Stomach smooth muscle (tissue), 2 donors: ENCODE measurements at regions not wholly inside any gene's neighbourhood (a gene's known extent, or its start where the extent isn't known, plus 50 kb on each side); places are given as distances from the start of the nearest gene placed in this dataset.

Experiments used
- H3K27ac ChIP-seq: one replicate; pipeline ENCODE4 v1.7.0; 2013; ENCODE audit warnings: mild to moderate bottlenecking, low read length, inconsistent platforms
- H3K27me3 ChIP-seq, 2 donors: one replicate each; pipeline ENCODE4 v1.7.0; 2013; ENCODE audit warnings: low read length in 2 of 2; ENCODE audit not compliant: insufficient read depth in 2 of 2, control insufficient read depth in 1 of 2
- H3K36me3 ChIP-seq, 2 donors: one replicate each; pipeline ENCODE4 v1.7.0; 2013; ENCODE audit warnings: low read length in 2 of 2; ENCODE audit not compliant: control insufficient read depth in 2 of 2, insufficient read depth in 2 of 2
- H3K4me1 ChIP-seq: one replicate; pipeline ENCODE4 v1.7.0; 2013; ENCODE audit warnings: low read length; ENCODE audit not compliant: control insufficient read depth, insufficient read depth
- H3K4me3 ChIP-seq, 2 donors: one replicate each; pipeline ENCODE4 v1.7.0; 2013; ENCODE audit warnings: low read length in 2 of 2
- H3K9ac ChIP-seq, 2 donors: one replicate each; pipeline ENCODE4 v1.7.0; 2013; ENCODE audit warnings: low read length in 2 of 2, mild to moderate bottlenecking in 1 of 2
- H3K9me3 ChIP-seq, 2 donors: one replicate each; pipeline ENCODE4 v1.7.0; 2013; ENCODE audit warnings: low read length in 2 of 2; ENCODE audit not compliant: control insufficient read depth in 2 of 2
- donor health status: healthy.
- donor health status: Pancreatic carcinoma.

DNA sequence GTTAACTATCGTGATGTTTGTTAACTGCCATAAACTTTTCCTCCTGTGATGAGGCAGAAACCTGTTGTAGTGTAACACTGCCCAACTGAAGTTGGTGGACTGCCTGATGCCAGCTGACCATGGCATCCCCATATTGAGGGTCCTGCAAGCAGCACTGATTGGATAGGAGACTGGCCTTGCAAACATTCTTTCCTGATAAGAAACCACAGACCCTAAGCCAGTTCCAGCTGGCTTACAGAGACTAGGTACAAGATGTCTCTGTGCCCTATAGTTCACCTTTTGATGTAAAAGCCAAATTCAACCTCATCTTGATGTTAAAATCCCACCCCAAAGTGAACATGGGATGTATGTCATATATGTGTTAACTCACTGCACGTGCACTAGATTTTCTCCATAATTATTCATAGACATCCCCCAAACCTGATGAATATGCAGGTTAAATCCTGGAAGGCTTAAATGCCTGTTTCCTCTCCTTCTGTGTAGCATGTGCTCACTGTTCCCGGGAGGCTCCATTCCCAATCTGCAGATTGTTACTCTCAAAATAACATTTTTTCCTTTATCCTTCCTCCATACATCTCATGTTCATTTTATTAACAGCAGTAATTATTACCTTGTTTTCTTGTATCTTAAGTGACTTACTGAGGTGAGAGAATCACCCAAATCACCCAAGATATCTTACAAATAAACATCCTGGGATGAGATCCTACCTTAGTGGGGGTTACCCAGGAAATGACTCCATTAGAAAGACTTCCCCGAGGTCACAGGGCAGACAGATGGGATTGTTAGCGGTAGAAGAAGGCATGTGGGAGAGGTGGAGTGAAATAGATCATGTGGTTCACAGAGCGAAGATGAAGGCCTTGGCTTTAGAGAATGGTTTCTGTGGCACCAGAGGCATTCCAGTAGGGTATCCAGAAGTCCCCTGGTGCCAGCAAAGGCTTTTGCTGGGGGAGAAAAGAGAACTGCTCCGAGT is 566.7 kb downstream of the CCDC171 start:
- Histone ChIP-seq H3K9ac (no peak overlapping the region), H3K36me3 (no peaks in the 10 kb centered on the region), H3K27ac (no peak overlapping the region)

DNA sequence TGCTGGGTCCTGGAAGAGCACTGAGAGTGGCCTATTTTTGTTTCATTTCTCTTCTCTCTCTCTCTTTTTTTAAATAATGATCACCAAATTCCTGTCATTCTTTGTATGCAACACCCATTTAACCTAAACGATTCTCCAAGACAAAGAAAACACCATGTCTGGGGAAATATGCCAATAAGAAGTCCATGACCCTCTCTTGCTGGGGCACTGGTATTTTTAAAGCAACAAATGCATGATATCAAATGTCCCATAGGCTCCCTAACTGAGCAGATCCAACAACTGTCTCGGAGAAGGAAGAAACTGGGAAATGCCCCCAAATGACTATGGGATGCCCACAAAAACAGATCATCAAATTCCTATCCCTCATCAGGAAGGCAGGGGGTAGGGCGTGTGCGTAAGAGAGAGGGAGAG is 567.4 kb downstream of the CCDC171 start:
- no peak overlapping the region for H3K27ac ChIP-seq
- no peak overlapping the region for H3K4me3 ChIP-seq
- H3K9ac ChIP-seq = no peak overlapping the region
- no peaks in the 10 kb centered on the region for H3K4me1 ChIP-seq
- H3K27me3 ChIP-seq = no peaks in the 10 kb centered on the region
- H3K9me3 ChIP-seq = no peaks in the 10 kb centered on the region
- no peaks in the 10 kb centered on the region for H3K36me3 ChIP-seq

More for the DNA sequence above, 566.7 kb downstream of the CCDC171 start:
- no peaks in the 10 kb centered on the region for H3K4me1 ChIP-seq
- no peaks in the 10 kb centered on the region for H3K9me3 ChIP-seq
- H3K4me3 ChIP-seq = no peak overlapping the region
- no peaks in the 10 kb centered on the region for H3K27me3 ChIP-seq

DNA sequence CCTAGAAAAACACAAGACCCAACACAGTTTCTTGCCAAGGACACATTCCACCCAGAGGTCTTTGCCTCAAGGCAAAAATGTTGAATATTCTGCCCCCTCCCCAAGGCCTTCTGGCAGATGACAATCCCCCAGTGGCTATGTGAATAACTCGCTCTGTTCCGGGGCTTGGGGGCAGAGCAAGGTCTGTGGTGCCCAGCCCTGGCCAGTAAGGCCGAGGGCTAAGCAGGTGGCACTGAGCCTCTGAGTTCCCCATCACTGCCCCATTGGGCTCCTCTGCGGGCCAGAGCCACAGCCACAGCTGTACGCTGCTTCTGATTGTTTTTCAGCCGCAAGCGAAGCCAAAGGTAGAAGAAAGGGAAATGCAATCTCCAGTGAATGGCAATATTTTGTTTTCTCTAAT is 567.9 kb downstream of the CCDC171 start:
- Histone ChIP-seq H3K27ac (no peak overlapping the region), H3K4me3 (no peak overlapping the region), H3K36me3 (no peaks in the 10 kb centered on the region), H3K4me1 (no peaks in the 10 kb centered on the region), H3K9me3 (no peaks in the 10 kb centered on the region), H3K27me3 (no peaks in the 10 kb centered on the region), H3K9ac (no peak overlapping the region)

DNA sequence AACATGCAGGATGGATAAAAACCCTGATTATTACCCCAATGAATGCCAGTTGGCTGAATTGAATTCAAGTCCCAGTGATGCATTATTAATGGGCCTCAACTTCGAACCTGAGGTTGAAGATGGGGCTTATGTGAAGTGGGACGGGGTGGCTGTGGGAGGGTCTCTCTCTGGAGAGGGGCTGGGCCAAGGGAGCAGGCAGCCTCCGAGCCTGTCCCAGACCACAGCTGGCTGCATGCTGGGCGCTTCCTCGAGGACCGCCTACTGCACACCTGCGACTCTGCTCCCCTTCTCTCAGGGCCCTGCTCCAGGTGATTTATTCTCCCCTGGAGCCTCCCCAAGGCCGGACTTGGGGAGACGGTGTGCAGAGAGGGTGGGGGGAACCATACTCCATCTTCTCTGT is 568.3 kb downstream of the CCDC171 start:
- no peaks in the 10 kb centered on the region for H3K36me3 ChIP-seq
- H3K9ac ChIP-seq = no peak overlapping the region
- H3K27me3 ChIP-seq = no peaks in the 10 kb centered on the region
- H3K4me1 ChIP-seq = no peaks in the 10 kb centered on the region
- no peak overlapping the region for H3K4me3 ChIP-seq
- H3K27ac ChIP-seq = no peak overlapping the region
- H3K9me3 ChIP-seq = no peaks in the 10 kb centered on the region

DNA sequence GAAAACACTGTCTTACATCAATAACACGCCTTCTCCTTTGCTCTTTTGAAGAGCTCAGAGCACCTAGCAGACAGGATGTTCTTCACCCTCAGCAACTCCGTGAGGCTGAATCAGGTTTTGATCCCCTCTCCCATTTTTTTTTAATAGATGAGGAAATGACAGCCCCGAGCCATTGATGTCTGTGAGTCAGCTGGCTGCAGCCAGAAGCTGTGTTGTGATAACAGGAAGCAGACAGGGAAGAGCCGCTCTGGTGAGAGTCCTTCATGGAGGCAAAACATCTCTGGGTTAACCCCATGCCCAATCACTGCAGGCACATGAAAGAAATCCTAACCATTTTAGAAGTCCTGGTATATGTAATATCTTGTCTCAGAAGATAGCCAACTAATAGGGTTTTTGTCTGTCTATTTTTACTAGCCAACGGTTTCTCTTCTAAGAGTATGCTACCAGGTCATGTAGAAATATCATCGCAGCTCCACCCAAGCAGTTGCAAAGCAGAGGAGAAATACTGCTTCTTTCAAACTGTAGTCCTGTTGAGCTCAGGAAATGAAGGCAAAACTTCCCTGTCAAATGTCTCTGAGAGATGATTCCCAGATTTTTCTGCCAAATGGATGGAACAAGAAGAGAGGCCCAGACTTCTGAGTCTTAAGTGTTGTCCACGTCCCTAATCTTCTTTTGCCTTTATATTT is 568.9 kb downstream of the CCDC171 start:
- H3K27me3 ChIP-seq = no peaks in the 10 kb centered on the region
- no peaks in the 10 kb centered on the region for H3K9me3 ChIP-seq
- no peak overlapping the region for H3K9ac ChIP-seq
- H3K4me1 ChIP-seq = no peaks in the 10 kb centered on the region
- no peaks in the 10 kb centered on the region for H3K36me3 ChIP-seq
- no peak overlapping the region for H3K27ac ChIP-seq
- H3K4me3 ChIP-seq = no peak overlapping the region

DNA sequence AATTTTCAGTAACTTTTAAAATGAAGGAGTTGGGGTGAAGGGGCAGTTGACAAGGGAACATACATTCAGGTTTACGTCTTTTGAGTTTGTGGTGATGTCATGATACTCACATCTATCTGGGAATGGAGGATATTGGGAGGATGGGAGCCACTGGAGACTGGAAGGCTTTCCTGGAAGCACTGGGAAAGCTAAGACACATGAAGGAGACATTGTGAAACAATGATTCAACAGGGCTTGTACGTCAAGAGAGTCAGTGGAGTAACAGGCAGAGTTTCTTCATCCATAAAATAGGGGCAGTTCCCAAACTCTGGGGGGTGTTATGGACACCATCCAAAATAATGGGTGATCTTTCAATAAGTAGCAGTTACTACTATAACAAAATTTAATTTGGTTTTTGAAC is 572.8 kb downstream of the CCDC171 start:
- Histone ChIP-seq H3K36me3 (no peaks in the 10 kb centered on the region), H3K27me3 (no peaks in the 10 kb centered on the region), H3K4me1 (no peaks in the 10 kb centered on the region), H3K9me3 (peaks cover 0 to 5% of the 10 kb centered on the region in 2 donors), H3K4me3 (no peak overlapping the region), H3K9ac (no peak overlapping the region), H3K27ac (no peak overlapping the region)

DNA sequence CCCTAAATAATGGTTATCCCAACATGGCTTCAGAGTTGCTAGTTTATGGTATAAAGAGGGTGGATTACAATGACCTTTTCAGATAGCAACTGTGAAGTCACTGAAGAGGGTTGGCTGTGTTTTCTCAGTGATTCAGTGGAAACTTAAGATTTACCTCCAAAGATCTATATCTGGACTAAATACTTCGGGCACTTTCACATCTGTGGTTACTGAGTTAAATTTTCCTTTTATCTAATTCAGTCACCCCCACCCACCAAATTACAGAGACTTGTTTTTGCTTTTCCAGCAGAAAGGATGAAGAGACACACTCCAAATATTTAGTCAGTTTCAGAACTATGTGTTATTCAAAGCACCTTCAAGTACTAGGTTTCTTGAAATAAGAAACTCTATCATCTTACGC is 573.2 kb downstream of the CCDC171 start:
- no peak overlapping the region for H3K27ac ChIP-seq
- no peaks in the 10 kb centered on the region for H3K27me3 ChIP-seq
- no peaks in the 10 kb centered on the region for H3K4me1 ChIP-seq
- H3K9me3 ChIP-seq = peaks cover 0 to 5% of the 10 kb centered on the region in 2 donors
- H3K4me3 ChIP-seq = no peak overlapping the region
- H3K36me3 ChIP-seq = no peaks in the 10 kb centered on the region
- no peak overlapping the region for H3K9ac ChIP-seq

DNA sequence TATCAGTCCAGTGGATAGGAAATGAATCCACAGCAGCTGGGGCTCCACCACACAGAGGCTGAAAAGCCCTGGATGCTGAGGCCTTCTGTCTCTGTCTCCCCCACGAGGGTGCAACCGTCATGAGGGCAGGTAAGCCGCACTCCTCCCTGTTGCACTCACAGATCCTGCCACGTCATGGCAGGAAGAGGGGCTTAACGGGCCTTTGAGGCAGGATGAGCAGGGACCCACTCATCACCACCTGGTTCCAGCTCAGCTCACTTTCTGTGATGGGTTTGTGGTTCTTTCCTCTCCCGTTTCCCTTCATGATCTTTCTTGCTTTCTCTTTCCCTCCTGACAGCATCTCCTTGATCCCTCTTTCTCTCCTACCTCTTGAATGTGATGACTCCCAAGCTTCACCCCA is 575.2 kb downstream of the CCDC171 start:
- Histone ChIP-seq H3K27ac (no peak overlapping the region), H3K4me3 (no peak overlapping the region), H3K9me3 (peaks cover 0 to 5% of the 10 kb centered on the region in 2 donors), H3K9ac (no peak overlapping the region), H3K36me3 (no peaks in the 10 kb centered on the region), H3K27me3 (no peaks in the 10 kb centered on the region), H3K4me1 (no peaks in the 10 kb centered on the region)

DNA sequence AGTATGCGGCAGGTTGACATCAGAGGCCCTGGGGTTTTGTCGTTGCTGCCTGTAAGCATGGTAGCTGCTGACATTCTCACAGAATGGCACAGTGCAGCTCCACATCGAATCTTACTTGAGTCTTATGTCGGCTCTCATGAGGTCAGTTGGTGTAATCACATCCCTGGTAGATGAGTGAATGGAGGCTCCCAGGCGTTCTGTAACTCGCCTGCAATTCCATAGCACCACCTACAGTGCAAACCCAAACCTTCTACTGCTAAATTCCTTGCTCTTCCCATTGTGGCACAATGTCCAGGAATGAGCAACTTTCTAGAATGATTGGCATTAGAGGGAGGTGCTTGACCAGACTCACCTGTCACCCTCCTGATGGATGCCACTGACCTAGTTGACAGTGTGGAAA is 578.4 kb downstream of the CCDC171 start:
- no peak overlapping the region for H3K9ac ChIP-seq
- H3K9me3 ChIP-seq = peaks cover 0 to 5% of the 10 kb centered on the region in 2 donors
- H3K36me3 ChIP-seq = no peaks in the 10 kb centered on the region
- no peaks in the 10 kb centered on the region for H3K27me3 ChIP-seq
- H3K4me3 ChIP-seq = no peak overlapping the region
- no peaks in the 10 kb centered on the region for H3K4me1 ChIP-seq
- no peak overlapping the region for H3K27ac ChIP-seq

DNA sequence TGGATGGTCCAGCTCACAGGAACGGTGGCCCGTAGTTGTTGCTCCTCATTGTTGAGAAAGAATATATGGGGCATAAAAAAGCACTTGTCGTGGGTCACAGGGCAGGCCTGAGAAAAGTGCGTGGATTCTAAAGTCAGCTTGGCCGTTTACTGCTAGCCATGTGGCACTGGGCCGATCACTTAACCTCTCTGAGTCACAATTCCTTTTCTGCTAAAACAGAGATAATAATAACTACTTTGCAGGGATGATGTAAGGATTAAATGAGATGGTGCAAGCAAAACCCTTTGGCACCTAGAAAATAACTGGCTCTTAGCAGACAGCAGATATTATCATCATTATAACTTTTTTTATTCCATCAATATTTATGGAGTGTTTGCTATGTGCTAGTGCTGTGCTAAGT is 579.7 kb downstream of the CCDC171 start:
- H3K4me3 ChIP-seq = no peak overlapping the region
- H3K27me3 ChIP-seq = no peaks in the 10 kb centered on the region
- no peak overlapping the region for H3K9ac ChIP-seq
- H3K27ac ChIP-seq = no peak overlapping the region
- no peaks in the 10 kb centered on the region for H3K36me3 ChIP-seq
- no peaks in the 10 kb centered on the region for H3K4me1 ChIP-seq
- H3K9me3 ChIP-seq = peaks cover 0 to 5% of the 10 kb centered on the region in 2 donors

DNA sequence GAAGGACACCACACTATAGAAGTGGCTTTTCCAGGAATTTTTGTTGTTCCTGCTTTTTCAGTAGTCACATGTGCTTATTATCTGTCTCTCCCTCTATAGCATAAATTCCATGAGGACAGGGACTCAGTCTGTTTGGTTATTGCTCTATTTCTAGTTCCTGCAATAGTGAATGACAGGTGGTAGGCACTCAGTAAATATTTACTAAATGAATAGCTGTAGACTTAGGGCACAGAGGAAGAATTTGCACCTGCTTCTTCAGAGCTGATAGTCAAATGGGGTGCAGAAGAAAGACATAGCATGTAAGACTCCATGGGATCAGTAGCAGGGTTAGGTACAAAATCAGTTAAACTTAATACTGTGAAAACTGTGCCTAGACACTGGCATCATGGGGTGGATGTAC is 580.2 kb downstream of the CCDC171 start:
- H3K36me3 ChIP-seq = no peaks in the 10 kb centered on the region
- H3K4me1 ChIP-seq = no peaks in the 10 kb centered on the region
- no peak overlapping the region for H3K4me3 ChIP-seq
- H3K9ac ChIP-seq = no peak overlapping the region
- H3K27me3 ChIP-seq = no peaks in the 10 kb centered on the region
- H3K9me3 ChIP-seq = peaks cover 0 to 5% of the 10 kb centered on the region in 2 donors
- H3K27ac ChIP-seq = no peak overlapping the region
